H1 (cell line): ENCODE measurements at regions not wholly inside any gene's neighbourhood (a gene's known extent, or its start where the extent isn't known, plus 50 kb on each side); places are given as distances from the start of the nearest gene placed in this dataset.

Experiments used
- ATF3 ChIP-seq: IDR thresholded peaks from 2 replicates; pipeline ENCODE4 v1.6.1; 2011; ENCODE audit warnings: low read depth, mild to moderate bottlenecking, low read length; ENCODE audit not compliant: insufficient read depth
- CHD2 ChIP-seq: IDR thresholded peaks from 2 replicates; pipeline ENCODE4 v1.6.1; 2012; ENCODE audit warnings: low read length, improper control_type of control experiment
- GABPA ChIP-seq: IDR thresholded peaks from 2 replicates; pipeline ENCODE4 v1.6.1; 2011; ENCODE audit warnings: mild to moderate bottlenecking, low read length, moderate library complexity, borderline replicate concordance; ENCODE audit not compliant: insufficient read depth
- RXRA ChIP-seq: IDR thresholded peaks from 2 replicates; pipeline ENCODE4 v1.6.1; 2011; ENCODE audit warnings: low read depth, mild to moderate bottlenecking, low read length, moderate library complexity; ENCODE audit not compliant: insufficient read depth
- SIN3A ChIP-seq, 2 experiments: IDR thresholded peaks in 1 of 2; conservative IDR thresholded peaks in 1 of 2; 2 replicates each; pipeline ENCODE4 v1.6.1; 2011 to 2012; ENCODE audit warnings: low read length in 2 of 2, improper control_type of control experiment in 1 of 2, low read depth in 1 of 2, mild to moderate bottlenecking in 1 of 2
- SUZ12 ChIP-seq: fragments of 200-600 bp; sonication (generic); IDR thresholded peaks from 2 replicates; pipeline ENCODE4 v1.6.1; 2012; ENCODE audit warnings: mild to moderate bottlenecking, inconsistent platforms, low read length, moderate library complexity, mixed read lengths

- TF ChIP-seq SUZ12: no peak
- TF ChIP-seq GABPA: no peak
- TF ChIP-seq SIN3A (conservative IDR thresholded peaks at IDR 0.05 in 1 of 2, IDR thresholded peaks at IDR 0.05 in 1 of 2; ENCODE audit: low read depth in 1 of 2, low read length in 2 of 2): no peak
- TF ChIP-seq CHD2: no peak
- no peak for TF ChIP-seq ATF3
- TF ChIP-seq RXRA: no peak
Observed at GRCh38 chr9:12510551-12510950, 182.6 kb upstream of the TYRP1 start (continued).
